HG03025 (cell line): ENCODE measurements at regions not wholly inside any gene's neighbourhood (a gene's known extent, or its start where the extent isn't known, plus 50 kb on each side); places are given as distances from the start of the nearest gene placed in this dataset.

Source experiments
- ATAC-seq: cut with Tn5 transposase; IDR thresholded peaks from one replicate; pipeline ENCODE4 v1.9.1; 2021; ENCODE audit warnings: mild to moderate bottlenecking, moderate library complexity; ENCODE audit not compliant: unreplicated experiment, low FRiP score

- no peak for ATAC-seq
Measured at GRCh38 chr20:18957328-18957727, 143.7 kb downstream of the SCP2D1 start.

GRCh38 chr20:18971121-18971520, 157.5 kb downstream of the SCP2D1 start:
- no peak for ATAC-seq

GRCh38 chr20:18971574-18971973, 158.0 kb downstream of the SCP2D1 start:
- ATAC-seq, result no peak

DNA sequence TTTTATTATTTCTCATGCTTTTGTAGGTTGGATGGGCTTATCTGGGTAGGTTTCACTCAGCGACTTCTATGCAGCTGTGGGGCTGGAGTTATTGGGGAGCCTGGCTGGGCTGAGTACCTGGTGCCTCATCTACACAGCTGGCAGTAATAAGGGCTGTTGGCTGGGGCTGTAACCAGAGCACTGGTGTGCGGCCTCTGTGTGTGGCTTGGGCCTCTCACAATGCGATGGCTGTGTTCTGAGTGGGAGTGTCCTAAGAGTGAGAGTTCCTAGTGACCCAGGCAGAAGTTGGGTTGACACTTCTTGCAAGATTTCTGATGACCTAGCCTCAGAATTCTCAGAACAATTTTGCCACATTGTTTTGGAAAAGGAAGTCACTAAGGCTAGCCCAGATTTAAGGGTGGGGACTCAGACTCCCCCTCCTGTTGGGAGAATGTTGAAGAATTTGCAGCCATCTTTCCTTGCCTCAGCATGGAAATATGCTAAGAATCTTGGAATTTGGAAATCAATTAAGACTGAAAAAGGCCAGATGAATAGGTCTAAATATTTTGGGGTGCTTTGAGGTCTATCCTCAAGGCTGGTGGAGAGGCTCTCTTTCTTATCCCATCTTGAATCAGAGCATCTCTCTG, 158.8 kb downstream of the SCP2D1 start:
- no peak for ATAC-seq

GRCh38 chr20:18973529-18974173, 160.1 kb downstream of the SCP2D1 start:
- no peak for ATAC-seq

- no peak for ATAC-seq
Measured at GRCh38 chr20:18974660-18975059, 161.1 kb downstream of the SCP2D1 start.

GRCh38 chr20:18977441-18977840, 163.9 kb downstream of the SCP2D1 start:
- no peak for ATAC-seq

GRCh38 chr20:18978311-18978710, 164.7 kb downstream of the SCP2D1 start:
- ATAC-seq, result no peak

GRCh38 chr20:18979132-18979531, 165.5 kb downstream of the SCP2D1 start:
- ATAC-seq, result no peak

- ATAC-seq, result no peak
Measured at GRCh38 chr20:18981962-18982539, 168.5 kb downstream of the SCP2D1 start.

DNA sequence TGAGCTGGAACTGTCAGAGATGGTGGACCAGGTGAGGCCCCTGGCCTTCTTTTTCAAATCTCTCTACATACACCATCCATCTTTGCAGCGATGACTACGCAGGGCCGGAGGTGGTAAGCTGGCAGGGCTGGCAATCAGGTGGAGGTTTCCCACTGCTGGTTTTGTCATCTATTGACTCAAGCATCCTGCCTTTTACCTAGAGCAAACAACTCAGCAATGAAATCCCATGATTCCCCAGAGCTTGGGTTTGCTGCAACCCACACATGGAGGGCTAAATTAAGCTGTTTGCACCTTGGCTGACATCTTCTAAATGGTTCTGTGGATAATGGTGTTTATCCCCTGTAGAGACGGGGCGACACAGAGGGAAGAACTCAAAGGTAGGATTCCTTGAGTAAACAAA, 170.2 kb downstream of the SCP2D1 start:
- no peak for ATAC-seq

DNA sequence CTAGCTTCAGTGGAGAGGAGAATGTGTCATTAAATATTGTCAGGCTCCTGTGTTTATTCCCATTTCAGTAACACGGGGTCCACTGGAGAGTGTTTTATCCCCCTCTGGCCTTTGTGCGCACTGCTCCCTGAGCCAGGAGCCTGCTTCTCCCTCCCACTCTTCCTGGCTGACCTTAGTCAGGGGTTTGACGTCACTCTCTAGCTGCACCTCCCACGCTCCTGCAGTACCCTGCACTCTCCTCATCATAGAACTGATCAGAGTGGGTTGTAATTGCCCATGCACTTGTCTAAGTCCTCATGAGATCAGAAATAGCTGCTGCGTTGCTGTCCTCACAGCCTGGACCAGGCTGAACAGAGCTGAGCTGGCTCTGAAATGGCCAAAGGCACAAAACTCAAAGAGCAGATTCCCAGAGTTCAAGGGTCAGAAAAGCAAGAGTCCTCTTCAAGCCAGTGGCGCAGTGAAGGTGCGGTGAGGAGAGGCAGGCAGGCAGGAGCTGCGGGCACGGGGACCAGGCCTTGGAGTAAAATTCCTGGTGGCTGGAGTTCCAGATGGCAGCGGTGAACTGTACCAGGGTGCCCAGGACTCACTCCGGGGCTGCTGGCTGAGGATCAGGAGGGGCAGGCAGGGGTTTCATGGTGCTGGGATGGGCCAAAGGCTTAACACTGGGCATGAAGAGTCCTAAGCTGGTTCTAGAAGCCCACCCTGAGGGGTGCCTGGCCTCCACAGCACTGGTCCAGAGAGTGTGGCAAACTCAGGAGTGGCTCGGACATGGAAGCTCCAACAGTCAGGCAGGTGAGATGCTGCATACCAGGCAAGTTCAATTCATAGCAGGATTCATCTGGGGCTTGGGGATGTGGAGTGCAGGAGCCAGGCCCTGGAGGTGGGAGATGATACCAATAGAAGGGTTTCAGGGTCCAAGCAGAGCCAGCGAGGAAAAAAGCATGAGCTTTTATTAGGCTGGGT, 170.9 kb downstream of the SCP2D1 start:
- ATAC-seq, result no peak

DNA sequence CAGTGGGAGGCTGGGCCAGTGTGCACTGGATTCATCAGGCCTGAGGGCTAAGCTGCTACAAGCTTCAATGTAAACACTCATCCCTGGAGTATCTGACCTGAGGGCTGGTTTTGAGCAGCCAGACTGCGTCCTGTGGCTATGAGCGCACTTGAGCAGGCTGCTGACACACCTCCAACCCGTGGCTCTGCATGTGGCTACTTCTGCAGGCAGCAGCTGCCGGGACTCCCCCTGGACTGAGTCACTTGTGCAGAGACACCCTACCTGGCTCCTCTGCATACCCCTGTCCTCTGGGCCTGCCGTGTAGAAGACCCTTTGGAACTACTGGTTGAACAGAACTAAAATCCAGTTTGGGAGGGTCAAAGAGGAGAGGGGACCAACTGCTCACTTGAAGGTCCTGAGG, 172.0 kb downstream of the SCP2D1 start:
- ATAC-seq, result no peak

DNA sequence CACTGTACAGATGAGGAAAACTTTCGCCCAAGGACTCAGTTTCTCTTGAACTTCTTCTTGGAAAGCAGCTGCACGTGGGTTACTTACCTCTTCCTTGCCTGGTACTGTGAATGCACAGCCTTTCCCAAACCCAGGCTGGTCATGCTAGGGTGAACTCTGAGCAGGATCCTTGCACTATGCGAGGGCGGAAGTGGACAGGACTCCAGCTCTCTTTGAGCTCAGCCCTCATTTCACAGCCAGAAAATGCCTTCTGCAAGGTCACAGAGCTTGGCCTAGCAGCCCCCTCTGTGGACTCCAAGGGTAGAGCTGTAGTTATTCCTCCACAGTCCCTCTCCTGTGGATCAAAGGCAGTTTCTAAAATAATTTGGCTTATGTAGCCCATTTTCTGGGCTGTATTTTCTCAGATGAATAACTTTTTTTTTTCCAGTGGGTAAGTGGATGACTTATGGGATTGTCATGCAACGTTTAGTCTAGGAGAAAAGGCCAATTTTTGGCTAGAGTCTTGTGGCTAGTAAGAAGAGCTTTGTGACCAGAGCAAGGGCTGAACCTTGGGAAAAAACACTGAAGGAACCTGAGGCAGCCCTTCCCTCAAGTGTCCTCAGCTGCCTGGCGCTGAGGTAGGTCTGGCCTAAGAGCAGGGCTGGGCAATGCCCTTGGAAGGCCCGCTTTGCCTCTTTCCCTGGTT, 172.7 kb downstream of the SCP2D1 start:
- ATAC-seq, result no peak

- ATAC-seq, result no peak
Measured at GRCh38 chr20:18986895-18987580, 173.5 kb downstream of the SCP2D1 start.

- no peak for ATAC-seq
Measured at GRCh38 chr20:18987781-18988360, 174.3 kb downstream of the SCP2D1 start.

DNA sequence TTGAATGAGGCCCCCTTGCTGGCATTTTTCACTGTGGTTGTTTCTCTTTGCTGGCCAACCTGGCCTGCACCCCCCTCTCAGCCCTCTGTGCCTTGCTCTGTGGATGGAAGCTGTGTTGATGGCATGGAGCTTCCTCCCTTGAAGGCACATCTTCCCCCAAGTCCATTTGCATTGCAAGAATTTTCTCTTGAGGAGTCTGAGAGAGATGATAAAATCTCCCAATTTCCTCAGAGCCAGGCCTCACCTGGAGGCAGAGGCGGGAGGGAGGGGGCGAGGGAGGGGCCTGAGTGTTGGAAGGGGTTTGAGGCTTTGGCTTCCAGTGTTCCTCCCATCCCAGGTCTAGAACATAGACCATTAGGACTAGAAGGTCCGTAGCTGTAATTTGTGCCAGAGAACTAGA, 175.1 kb downstream of the SCP2D1 start:
- no peak for ATAC-seq

- no peak for ATAC-seq
Measured at GRCh38 chr20:18989736-18990474, 176.3 kb downstream of the SCP2D1 start.

- ATAC-seq, result no peak
Measured at GRCh38 chr20:18991012-18991411, 177.4 kb downstream of the SCP2D1 start.
